Hematopoietic multipotent progenitor cell treated with erythropoietin and hydrocortisone succinate and interleukin-3 and kit ligand, for 4 days (in vitro differentiated cells): ENCODE measurements at regions not wholly inside any gene's neighbourhood (a gene's known extent, or its start where the extent isn't known, plus 50 kb on each side); places are given as distances from the start of the nearest gene placed in this dataset.
A peak's percentile ranks its signal among the peaks of the same experiment; 100 is the strongest.

Source experiments
- DNase-seq: peaks from one replicate; pipeline ENCODE4 v3.0.0-alpha.2; 2015

DNA sequence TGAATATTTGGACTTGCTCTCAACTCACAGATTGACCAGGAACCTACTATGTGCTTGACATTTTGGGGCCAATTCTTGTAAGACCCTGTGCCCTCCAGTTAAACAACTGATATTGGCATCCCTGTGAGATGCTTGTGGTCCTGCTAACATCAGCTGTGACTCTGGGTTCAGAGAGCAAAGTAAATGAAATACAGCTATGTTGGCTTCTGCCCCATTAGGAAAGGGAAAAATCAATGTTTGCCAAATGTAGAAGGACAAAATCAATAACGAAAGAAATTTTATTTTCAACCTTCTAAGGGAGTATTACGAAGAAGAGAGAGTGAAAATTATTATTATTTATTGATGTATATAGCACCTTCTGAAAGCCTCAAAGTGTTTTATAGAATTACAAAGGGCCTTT, 266.9 kb upstream of the ARID1B start:
- DNase-seq: no peak

- DNase-seq: no peak
These were observed 267.7 kb upstream of the ARID1B start for GRCh38 chr6:156509496-156509895.

- peak; percentile 41 for DNase-seq
These were observed 268.3 kb upstream of the ARID1B start for GRCh38 chr6:156508923-156509322.

DNA sequence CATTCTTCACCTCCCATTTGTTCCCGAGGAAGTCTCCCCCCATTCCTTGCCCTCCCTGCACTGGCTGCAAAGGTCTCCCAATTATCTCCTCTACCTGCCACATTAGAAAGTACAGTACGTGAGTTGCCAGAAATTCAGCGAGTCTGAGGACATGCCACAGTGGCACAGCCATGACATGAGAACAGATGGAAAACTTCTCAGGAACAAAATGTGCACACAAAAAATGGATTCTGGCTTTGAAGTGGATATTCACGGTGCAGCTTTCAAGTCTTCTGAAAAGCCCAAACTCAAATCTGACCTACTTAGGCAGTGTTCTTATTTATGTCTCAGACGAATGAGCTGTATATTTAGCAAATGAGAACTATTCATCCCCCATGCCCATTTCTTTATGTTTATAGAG, 269.1 kb upstream of the ARID1B start:
- no peak for DNase-seq

DNA sequence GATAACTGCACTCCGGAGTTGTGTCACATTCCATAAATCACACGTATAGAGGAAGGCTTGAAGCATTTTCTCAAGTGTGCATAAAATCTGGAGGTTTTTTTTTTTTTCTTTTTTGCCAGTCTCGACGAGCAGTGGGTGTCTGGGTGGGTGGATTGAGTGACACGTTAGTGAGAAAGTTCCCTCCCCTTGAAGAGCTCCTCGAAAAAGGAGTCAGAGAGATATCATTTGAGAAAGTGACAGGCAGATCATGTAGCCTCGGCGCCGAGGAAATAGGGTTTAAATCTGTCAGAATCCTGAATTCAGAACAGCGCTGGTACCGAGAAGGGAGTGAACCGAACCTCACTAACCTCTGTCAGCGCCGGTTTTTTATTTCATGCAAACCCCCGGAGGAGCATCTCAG, 269.5 kb upstream of the ARID1B start:
- no peak for DNase-seq

- no peak for DNase-seq
These were observed 270.1 kb upstream of the ARID1B start for GRCh38 chr6:156507106-156507505.

- no peak for DNase-seq
These were observed 274.1 kb upstream of the ARID1B start for GRCh38 chr6:156502969-156503504.

DNA sequence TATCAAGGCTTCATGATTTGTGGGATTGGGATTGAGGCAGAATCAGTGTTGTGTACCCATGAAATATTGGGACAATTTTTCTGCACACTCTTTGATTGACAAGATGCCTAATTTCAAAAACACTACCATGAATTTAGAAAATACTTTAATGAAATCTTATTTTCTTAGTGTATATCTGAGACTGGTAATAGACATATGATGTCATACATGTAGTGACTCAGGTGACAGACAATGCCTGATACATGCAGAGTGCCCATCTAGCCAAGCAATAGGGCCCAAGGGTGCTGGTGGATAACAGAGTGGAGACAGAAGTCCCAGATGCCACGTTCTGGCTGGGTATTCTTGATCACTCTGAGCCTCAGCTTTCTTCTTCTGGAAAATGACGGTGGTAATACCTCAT, 279.6 kb upstream of the ARID1B start:
- no peak for DNase-seq

DNA sequence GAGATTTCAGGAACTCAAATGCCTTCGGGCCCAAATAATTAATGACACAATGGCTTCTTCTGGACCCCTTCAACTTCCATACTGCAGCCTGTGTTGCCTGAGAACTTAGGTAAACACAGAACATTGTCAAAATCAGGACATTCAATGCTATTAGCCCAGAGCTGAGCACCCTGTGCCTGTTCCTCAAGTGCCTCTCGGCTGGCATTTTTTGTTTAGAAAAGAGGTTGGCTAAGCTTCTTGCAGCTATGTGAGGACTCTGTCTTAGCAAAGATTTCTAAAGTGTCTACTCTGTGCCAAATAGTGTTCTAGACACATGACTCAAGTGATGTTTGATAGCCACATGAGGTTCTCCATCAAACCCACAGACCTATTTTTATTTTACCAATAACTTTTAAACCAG, 289.3 kb upstream of the ARID1B start:
- no peak for DNase-seq

- DNase-seq: peak; percentile 56
These were observed 292.0 kb upstream of the ARID1B start for GRCh38 chr6:156485150-156485549.

DNA sequence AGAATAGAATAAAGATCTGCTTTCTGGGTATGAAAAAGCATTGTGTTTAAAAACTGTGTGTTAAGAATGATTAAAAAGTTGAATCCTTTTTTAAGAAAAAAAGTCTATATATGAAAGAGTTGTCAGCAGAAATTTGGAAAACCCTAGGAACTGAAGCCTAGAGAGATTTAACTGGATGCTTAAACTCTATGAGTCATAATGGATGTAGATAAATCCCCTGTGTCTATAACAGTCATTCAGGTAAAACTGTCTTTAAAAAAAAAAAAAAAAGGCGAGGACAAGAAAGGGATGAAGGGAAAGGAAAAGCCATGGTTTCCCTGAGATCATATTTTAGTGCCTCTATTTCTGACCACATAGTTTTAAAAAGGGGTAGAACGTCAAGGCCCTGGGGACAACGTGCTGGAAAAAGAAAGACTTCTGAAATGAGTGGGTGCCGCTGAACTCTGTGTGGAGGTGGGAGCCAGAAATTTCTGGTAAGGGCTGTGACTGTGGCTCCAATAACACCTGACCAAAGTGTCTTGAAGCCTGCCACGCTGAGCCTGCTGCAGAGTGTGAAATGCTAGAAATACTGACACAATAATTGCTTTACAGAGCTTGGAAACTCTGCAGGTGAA, 302.6 kb upstream of the ARID1B start:
- no peak for DNase-seq

GRCh38 chr6:156471000-156471399, 306.2 kb upstream of the ARID1B start:
- no peak for DNase-seq

GRCh38 chr6:156464100-156464878, 312.9 kb upstream of the ARID1B start:
- no peak for DNase-seq

DNA sequence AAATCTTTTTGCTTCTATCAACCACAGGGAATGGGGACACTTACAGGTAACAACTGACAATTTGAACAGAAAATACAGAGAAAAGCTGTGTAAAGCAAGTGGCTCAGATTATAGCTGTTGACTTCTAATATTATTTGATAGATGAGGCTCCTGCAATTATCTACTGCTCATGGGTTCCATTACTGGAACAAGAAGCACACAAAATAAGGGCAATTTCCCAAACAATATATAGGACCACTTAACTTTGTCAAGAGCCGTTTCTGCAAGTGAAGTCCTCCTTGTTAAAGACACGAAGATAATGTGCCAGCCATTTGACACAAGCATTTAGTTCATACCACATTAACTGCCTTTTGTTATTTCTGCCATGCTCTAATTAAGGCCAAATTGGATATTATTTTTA, 315.5 kb upstream of the ARID1B start:
- DNase-seq: no peak

GRCh38 chr6:156457601-156458000, 319.6 kb upstream of the ARID1B start:
- no peak for DNase-seq

DNA sequence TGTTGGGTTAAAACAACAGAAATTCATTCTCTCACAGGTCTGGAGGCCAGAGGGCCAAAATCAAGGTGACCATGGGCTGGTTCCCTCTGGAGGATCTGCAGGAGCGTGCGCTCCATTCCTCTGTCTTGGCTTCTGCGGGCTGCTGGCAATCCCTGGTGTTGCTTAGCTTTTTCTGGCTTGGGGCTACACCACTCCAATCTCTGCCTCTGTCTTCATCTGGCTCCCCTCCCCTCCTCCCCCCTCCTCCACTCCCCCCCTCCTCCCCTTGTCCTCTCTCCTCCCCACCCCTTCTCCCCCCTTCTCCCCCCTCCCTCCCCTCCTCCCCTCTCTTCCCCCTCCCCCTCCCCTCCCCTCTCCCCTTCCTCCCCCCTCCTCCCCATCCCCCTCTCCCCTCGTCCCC, 321.3 kb upstream of the ARID1B start:
- DNase-seq: no peak

GRCh38 chr6:156454867-156455266, 322.3 kb upstream of the ARID1B start:
- DNase-seq: no peak

DNA sequence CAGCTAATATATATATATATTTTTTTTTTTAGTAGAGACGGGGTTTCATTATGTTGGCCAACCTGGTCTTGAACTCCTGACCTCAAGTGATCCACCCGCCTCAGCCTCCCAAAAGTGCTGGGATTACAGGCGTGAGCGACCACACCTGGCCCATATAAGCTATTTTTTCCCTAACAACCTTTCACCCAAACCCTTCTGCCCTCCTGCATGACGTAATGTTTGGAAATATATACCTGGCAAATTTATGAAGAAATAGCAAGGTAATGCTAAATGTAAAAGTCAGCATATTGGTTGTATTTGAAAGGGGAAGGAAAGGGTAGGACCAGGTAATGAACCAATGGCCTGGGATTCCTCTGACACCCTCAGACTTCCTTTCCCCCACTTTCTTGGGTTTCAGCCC, 325.5 kb upstream of the ARID1B start:
- no peak for DNase-seq

DNA sequence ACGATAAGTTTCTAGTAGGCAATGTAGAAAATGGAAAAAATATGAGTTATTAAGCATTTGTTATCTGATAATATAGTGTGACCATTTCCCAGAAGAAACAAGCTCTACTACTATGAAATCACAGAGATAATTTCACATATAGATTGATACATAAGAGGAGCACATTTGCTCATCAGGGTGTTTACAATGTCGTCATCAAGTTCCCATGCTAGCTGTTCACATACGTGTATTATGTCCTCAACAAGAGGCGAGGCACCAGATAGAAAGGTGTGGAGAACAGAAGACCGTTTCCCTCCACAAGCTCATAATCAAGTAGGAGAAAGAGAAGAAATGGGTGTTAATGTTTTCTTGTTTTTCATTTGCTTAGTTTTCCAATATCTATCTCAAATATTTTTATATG, 326.1 kb upstream of the ARID1B start:
- no peak for DNase-seq

DNA sequence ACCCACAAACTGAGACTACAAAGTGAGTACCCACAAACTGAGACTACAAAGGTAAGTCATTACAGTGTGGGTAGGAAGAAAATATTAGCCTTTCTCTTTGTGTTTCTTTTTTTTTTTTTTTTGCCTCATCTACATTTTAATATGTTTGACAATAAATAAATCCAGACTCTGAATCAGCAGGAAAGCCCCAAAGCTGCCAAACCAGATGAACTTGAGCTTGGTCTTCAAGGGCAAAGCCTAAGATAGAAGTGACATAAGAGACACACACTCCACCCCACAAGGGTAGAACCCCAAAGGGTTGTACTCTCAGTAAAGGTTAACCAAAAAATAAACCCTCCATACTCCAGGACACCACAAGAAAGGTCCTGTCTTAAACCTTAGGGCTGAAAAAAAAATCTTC, 326.8 kb upstream of the ARID1B start:
- DNase-seq: no peak

- no peak for DNase-seq
These were observed 327.6 kb upstream of the ARID1B start for GRCh38 chr6:156449569-156449968.

- no peak for DNase-seq
These were observed 328.1 kb upstream of the ARID1B start for GRCh38 chr6:156449128-156449527.

DNA sequence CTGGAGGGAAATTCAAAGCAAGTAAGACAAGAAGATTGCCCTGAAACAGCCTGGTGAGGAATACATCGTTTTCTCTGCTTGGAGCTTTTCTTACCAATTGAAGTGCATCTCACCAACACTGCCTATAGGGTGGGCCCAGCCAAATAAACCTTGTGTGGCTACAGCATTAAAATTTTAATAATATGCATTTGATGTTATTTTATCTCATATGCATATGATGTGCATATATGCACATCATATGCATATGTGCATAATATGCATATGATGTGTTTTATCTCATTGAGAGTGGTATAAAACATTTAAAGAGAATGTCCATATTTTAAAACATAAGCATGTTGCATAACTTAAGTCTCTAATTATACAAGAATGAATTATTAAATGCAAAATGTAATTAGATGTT, 328.6 kb upstream of the ARID1B start:
- DNase-seq: no peak

DNA sequence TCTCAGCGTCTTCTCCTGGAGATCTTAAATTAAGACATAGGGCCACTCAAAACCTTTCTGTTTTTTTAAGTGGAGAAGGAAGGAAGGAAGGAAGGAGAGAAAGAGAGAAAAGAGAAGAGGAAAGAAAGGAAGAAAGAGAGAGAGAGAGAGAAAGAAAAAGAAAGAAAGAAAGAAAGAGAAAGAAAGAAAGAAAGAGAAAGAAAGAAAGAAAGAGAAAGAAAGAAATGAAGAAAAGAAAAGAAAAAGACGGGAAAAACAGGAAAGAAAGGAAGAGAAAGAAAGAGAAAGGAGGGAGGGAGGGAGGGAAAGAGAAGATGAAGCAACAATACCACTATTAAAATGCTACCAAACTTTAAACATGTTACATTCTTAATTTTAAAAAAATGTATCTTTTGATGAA, 336.5 kb upstream of the ARID1B start:
- no peak for DNase-seq
